8988T (cell line): ENCODE measurements at regions not wholly inside any gene's neighbourhood (a gene's known extent, or its start where the extent isn't known, plus 50 kb on each side); places are given as distances from the start of the nearest gene placed in this dataset.

Experiments
- DNase-seq: peaks from one replicate; pipeline ENCODE4 v3.0.0; 2011

DNA sequence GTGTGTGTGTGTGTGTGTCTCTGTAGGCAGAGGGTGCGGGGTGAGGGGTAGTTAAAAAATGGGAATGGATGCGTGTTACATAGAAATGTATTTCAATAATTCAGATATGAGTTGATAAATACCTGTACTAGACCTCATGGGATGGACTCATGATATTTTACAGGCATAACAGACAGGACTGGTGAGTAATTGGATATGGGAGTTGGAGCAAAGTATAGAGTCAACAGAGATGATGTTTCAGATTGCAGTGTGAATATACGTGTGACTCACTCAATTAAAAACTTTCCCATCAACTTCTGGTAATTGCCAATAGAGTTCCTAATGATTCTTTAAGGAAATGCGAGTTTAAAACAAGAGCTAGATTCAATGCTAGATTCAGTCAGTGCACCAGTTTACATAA lies 711.9 kb downstream of the C12orf50 start:
- no peak for DNase-seq

DNA sequence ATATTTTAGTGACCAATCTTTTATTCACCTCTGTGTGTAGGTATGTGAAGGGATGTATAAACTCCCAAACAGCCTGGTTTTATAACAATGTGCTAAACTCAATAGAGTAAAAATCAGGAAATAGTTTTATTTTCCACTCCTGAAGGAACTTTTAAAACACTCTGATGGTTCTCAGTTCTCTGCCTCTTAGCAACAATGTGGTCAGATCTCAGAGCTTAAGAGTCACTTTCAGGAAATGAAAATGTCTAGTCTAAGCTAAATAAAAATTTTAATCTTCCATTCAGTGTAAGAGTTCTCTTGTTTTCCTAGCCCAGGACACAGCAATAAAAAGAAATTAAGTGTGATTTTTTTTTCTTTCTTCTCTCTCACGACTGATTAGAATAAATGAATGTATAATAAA lies 718.0 kb downstream of the C12orf50 start:
- DNase-seq: no peak

GRCh38 chr12:87310126-87310525 lies 719.1 kb downstream of the C12orf50 start:
- no peak for DNase-seq

DNA sequence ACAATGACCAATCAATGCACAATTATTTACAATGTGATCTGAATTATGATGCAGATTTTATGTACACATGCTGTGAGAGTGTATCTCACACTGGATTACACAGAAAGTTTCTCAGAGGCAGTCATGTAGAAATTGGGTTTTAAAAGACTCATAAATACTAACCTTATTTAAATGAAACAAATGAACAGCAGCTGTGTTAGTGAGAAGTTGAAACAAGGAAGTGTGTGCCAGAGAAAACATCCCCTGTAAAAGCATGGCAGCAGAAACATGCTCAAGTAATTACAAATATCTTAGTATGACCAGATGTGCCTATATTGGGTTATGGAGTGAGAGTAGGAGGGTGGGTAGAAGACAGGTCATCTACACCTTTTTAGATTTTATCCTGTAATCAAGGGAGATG lies 723.7 kb downstream of the C12orf50 start:
- no peak for DNase-seq

- no peak for DNase-seq
These were observed 724.8 kb downstream of the C12orf50 start for GRCh38 chr12:87304406-87304805.

GRCh38 chr12:87303396-87304012 lies 725.7 kb downstream of the C12orf50 start:
- no peak for DNase-seq

DNA sequence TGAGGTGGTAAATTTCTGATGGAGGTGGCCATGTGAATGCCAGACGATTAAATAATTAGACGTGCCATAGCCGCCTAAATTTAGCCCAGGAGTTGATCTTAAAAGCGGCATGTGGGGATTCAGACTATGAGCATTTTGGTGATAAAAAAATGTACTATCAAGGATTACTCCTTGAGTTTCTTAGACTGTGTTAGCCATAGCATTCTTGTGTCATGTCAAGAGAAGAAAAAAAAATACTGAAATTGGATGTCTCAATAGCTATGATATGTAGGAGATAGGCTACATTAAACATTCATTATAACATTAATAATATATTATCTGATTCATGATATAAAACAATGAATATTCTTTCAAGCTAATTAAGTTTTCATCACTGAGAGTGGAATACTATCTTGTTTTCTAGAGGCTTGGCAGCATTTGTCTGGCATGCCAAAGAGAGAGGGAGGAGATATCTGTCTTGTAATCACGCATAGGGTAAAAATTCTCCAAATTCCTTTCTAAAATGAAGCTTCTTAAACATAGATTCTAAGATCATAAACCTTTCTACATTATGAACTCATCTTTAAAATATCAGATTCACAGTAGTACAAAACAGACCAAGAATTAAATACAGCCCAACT lies 727.0 kb downstream of the C12orf50 start:
- DNase-seq: no peak

DNA sequence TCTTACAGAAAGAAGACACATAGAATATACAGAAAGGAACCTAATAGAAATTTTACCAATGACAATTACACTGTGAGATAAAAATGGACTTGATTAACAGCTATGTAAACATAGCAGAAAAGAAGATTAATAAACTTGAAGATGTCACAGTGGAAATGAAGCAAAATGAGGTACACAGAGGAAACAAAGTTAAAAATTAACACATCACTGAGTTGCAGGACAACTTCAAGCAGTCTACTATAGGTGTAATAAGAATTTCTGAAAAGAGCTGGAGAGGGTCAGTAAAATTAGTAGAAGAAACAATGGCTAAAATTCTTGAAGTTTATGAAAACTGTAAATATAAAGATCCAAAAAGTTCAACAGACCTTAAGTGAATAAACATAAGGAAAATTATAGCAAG lies 738.7 kb downstream of the C12orf50 start:
- no peak for DNase-seq

DNA sequence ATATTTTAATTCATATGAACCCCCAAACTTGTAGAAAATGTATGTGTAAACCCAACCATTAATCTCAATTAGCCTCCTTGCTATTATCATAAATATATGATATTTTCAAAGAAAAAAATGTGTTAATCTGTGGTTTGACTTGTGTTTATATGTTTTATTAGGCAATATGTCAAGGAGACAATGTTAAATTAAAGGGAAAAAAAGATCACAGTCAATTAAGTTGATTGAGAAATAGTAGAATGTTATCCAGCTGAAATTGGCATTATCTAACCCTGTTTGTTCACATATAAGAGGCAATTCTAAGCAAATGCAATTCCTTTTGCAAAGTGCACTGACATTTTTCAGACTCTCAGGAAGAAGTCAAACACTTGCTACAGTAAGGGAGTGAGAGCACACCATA lies 745.3 kb downstream of the C12orf50 start:
- no peak for DNase-seq

- no peak for DNase-seq
These were observed 746.1 kb downstream of the C12orf50 start for GRCh38 chr12:87283111-87283510.

- no peak for DNase-seq
These were observed 748.3 kb downstream of the C12orf50 start for GRCh38 chr12:87280893-87281292.

- DNase-seq: no peak
These were observed 748.8 kb downstream of the C12orf50 start for GRCh38 chr12:87280356-87280755.

DNA sequence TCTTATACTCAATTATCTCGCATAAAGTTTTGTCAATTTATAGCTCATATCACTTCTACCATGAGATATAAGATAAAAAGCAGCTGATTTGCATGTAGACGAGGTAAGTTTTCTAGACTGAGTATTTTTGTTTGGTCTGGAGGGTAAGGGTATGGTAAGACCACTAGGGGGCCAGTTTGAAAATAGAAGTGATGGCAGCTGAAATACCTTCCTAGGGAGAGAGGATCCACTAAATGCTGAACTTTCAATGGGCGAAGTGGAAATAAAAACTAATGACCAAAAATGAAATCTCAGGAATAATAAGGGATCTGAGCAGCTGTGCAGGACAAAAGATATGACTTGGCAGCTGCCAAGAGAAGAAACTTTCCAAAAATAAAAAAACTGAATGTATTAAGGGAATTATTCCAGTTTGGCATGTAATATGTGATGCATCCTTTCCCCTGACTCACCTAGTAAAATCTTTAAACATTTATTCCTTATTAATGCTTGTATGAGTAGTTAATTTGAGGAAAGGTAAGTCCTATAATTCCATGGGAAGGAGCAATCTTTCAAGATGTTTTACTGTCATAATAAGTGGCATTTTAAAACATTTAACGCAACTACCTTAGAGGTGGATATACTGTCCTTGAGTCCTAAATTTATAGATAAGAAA lies 754.5 kb downstream of the C12orf50 start:
- DNase-seq: no peak

DNA sequence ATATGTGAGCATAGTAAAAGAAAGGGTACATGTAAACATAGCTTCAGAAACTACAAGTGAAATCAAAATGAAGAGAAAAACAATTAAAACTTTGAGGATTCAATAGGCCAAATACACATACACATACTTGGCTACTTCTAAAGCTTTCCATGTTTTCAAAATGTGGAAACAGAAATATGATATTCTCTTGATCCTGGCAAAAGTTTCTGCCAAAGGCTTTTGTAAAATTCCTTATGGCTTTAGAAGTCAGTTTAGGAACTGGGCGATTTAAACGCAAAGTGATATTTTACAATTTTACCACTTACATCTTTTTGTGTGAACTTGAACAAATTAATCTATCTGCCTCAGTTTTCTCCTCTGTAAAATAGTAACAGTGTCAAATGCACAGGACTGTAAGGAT lies 756.4 kb downstream of the C12orf50 start:
- no peak for DNase-seq

DNA sequence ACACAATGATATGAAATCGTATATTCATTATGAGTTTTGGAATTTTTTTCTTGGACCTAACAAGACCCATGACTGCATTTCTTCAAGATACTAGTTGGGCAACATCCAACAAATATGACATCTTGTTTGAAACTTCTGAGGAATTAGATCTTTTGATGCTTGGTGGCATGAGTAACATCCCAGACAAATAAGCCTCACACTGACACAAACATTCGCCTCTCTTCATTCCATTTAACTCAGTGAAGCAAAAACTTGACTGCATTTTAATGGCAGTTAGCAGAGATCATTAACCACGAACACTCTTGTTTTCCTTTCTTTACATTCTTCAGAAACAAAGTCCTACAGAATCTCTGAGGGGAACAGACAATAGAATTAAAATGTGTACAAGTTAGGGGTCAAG lies 758.3 kb downstream of the C12orf50 start:
- no peak for DNase-seq

DNA sequence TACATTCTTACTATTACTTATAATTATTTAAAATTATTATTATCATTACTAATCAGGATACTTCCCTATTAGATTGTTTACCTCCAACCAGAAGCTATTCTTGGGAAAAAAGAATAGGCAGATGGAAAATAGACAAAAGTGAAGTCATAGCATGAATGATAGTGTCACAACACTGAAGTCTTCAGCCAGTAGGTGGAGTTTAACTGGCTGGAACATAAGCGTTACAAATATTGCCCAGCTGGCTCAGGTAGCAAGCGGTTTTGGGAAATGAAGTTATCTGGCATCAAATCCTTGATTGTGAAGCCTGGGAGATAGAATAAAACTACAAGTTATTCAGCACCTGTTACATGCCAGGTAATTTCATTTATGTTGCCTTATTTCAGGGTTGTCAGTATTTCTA lies 762.9 kb downstream of the C12orf50 start:
- DNase-seq: no peak

DNA sequence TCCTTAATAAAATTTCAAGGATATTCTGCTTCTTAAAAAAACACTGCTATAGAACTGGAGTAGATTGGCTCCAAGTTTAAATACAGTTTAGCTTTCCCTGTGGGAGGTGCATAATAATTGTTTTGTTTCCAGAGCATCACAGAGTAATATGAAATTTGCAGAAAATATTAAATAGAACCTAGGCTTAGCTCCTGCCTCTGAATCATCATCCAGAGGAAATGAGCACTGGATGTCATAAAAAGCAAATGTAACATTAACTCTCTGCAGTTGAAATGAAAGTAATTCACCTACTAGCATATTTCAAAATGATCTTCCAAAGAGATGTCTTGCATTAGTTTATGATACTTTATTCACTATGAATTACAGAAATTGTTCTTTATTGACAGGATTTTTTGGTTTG lies 769.8 kb downstream of the C12orf50 start:
- no peak for DNase-seq

- DNase-seq: no peak
These were observed 774.7 kb downstream of the C12orf50 start for GRCh38 chr12:87254381-87255030.

DNA sequence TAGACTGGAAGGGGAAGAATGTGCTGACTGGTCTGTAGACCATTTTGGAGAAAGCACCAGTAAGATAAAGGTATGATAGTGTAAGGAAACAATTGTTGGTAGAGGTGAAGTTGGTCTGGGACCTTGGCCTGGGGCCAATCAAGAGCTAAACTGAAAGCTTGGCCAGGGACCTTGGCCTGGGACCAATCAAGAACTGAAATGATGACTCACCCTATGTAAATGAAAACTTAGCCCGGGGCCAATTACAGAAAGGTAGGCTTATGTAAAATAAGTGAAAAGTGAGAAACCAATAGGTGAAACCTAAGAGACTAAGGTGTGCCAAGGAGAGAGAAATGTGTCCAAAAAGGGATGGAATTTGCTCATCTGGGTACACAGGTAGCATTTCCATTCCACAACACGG lies 776.0 kb downstream of the C12orf50 start:
- DNase-seq: no peak

DNA sequence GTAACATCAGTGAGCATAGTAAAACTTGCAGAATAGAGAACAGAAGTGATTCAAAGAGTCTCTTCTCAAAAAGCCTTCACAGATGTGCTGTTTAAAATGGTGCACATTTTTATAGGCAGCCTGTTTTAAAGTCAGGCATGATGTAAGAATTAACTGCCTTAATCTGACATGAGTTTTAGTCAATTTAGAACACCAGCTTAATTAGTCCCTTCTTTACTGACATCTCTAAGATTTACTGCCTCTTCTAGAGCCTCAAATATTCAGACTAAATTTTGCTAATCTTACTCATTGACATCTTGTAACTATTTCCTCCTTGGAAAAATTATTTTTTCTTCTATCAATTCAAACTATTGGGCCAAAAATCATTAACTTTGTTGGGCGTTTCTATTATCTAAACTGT lies 782.5 kb downstream of the C12orf50 start:
- DNase-seq: no peak

DNA sequence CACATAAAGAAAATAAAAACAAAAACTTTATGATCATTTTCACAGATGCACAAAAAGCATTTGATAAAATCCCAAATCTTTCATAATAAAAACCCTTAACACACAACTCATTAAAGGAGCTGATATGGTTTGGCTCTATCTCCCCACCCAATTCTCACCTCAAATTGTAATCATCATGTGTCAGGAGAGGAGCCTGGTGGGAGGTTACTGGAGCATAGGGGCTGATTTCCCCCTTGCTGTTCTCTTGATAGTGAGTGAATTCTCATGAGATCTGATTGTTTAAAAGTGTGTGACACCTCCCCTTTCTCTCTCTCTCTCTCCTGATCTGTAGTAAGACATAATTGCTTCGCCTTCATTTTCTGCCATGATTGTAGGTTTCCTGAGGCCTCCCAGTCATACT lies 790.7 kb downstream of the C12orf50 start:
- DNase-seq: no peak

- DNase-seq: no peak
These were observed 794.3 kb downstream of the C12orf50 start for GRCh38 chr12:87234898-87235297.

GRCh38 chr12:87233671-87234070 lies 795.5 kb downstream of the C12orf50 start:
- no peak for DNase-seq

- DNase-seq: no peak
These were observed 797.4 kb downstream of the C12orf50 start for GRCh38 chr12:87231818-87232217.
